ENCODE measurements at regions not wholly inside any gene's neighbourhood (a gene's known extent, or its start where the extent isn't known, plus 50 kb on each side); places are given as distances from the start of the nearest gene placed in this dataset.
A peak's percentile ranks its signal among the peaks of the same experiment; 100 is the strongest.

GRCh38 chr6:163970846-163971564 is 556.5 kb downstream of the QKI start:
- Histone ChIP-seq H3K27ac (no peak overlapping the region), H3K27me3 (no peaks in the 10 kb centered on the region), H3K36me3 (no peaks in the 10 kb centered on the region), H3K9me3 (no peaks in the 10 kb centered on the region), H3K4me1 (no peaks in the 10 kb centered on the region), H3K4me3 (no peak overlapping the region)
- TF ChIP-seq, protein P1, sequence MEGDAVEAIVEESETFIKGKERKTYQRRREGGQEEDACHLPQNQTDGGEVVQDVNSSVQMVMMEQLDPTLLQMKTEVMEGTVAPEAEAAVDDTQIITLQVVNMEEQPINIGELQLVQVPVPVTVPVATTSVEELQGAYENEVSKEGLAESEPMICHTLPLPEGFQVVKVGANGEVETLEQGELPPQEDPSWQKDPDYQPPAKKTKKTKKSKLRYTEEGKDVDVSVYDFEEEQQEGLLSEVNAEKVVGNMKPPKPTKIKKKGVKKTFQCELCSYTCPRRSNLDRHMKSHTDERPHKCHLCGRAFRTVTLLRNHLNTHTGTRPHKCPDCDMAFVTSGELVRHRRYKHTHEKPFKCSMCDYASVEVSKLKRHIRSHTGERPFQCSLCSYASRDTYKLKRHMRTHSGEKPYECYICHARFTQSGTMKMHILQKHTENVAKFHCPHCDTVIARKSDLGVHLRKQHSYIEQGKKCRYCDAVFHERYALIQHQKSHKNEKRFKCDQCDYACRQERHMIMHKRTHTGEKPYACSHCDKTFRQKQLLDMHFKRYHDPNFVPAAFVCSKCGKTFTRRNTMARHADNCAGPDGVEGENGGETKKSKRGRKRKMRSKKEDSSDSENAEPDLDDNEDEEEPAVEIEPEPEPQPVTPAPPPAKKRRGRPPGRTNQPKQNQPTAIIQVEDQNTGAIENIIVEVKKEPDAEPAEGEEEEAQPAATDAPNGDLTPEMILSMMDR (IDR thresholded peaks at IDR 0.05) = no peak
- TF ChIP-seq POLR2AphosphoS5 (IDR thresholded peaks at IDR 0.05; ENCODE audit: insufficient read depth in 1 of 2, low read depth in 1 of 2) = no peak
- TF ChIP-seq POLR2A (IDR thresholded peaks at IDR 0.05) = no peak
- intact Hi-C loops (cut with DNase I) = no loop called here
- no peak for DNase-seq (ENCODE audit: extremely low spot score in 2 of 2)

DNA sequence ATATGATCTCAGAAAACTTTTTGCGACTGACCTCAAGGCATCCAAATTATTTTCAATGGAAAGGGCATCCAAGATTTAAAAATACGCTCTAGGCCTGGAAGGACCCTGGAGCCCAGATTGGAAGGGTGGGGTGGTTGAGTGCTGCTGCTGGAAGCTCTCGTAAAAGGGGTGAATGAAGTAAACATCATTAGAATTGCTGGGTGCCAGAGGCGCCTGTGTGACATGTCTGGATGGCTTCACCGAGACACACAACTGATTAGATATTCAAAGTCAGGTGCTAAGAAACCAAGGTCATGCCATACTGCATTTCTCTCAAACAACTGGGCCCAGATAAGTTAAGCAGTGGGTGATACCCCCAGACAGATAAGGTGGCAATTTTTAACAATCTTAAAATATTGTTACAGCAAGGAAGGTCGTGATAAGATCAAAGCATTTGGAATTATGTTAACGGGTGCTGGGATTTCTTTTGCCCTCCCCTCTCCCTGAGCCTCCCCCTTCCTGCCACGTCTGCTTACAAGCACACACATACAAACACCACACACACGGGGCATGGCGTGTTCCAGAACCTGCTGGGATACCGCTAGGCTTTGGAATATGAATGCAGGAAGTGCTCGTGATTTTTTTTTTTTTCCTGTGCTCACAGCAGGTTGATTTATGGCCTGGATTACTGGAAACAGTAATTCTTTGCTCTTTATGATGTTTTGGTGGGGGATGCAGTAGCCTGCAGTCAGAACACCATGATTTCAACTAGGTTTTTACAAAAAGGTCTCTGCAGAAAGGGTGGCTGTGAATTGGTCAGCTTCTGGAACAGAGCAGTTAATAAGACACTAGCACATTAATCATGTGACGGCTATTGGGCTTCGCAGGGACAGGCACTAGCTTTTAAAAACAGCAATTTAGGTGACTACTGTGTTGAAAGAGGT is 551.2 kb downstream of the QKI start:
- no peak for DNase-seq (ENCODE audit: extremely low spot score in 2 of 2)
- TF ChIP-seq, protein P1 (IDR thresholded peaks at IDR 0.05) = no peak
- TF ChIP-seq POLR2A (IDR thresholded peaks at IDR 0.05) (no peak), POLR2AphosphoS5 (IDR thresholded peaks at IDR 0.05; ENCODE audit: insufficient read depth in 1 of 2, low read depth in 1 of 2) (peak in 1 of 2 donors; percentile 65)
- H3K4me1 ChIP-seq = no peaks in the 10 kb centered on the region
- no peaks in the 10 kb centered on the region for H3K27me3 ChIP-seq
- no peak overlapping the region for H3K4me3 ChIP-seq
- H3K9me3 ChIP-seq = no peaks in the 10 kb centered on the region
- no peak overlapping the region for H3K27ac ChIP-seq
- intact Hi-C loops (cut with DNase I) = no loop called here
- no peaks in the 10 kb centered on the region for H3K36me3 ChIP-seq

- Histone ChIP-seq H3K27ac (no peak overlapping the region), H3K27me3 (no peaks in the 10 kb centered on the region), H3K4me3 (no peak overlapping the region), H3K36me3 (no peaks in the 10 kb centered on the region), H3K4me1 (no peaks in the 10 kb centered on the region), H3K9me3 (no peaks in the 10 kb centered on the region)
- intact Hi-C loops (cut with DNase I) = no loop called here
- TF ChIP-seq, protein P1 (IDR thresholded peaks at IDR 0.05) = no peak
- TF ChIP-seq POLR2A (IDR thresholded peaks at IDR 0.05) (no peak), POLR2AphosphoS5 (IDR thresholded peaks at IDR 0.05; ENCODE audit: insufficient read depth in 1 of 2, low read depth in 1 of 2) (no peak)
- DNase-seq (ENCODE audit: extremely low spot score in 2 of 2) = no peak
Measured at GRCh38 chr6:163964789-163965188, 550.3 kb downstream of the QKI start.

GRCh38 chr6:163963205-163964120 is 548.9 kb downstream of the QKI start:
- intact Hi-C loops (cut with DNase I) = no loop called here
- no peak overlapping the region for H3K4me3 ChIP-seq
- no peaks in the 10 kb centered on the region for H3K9me3 ChIP-seq
- no peaks in the 10 kb centered on the region for H3K36me3 ChIP-seq
- no peaks in the 10 kb centered on the region for H3K4me1 ChIP-seq
- TF ChIP-seq POLR2A (IDR thresholded peaks at IDR 0.05) (no peak), POLR2AphosphoS5 (IDR thresholded peaks at IDR 0.05; ENCODE audit: insufficient read depth in 1 of 2, low read depth in 1 of 2) (no peak)
- TF ChIP-seq, protein P1 (IDR thresholded peaks at IDR 0.05) = no peak
- no peak for DNase-seq (ENCODE audit: extremely low spot score in 2 of 2)
- H3K27ac ChIP-seq = no peak overlapping the region
- H3K27me3 ChIP-seq = no peaks in the 10 kb centered on the region
